NB4 (cell line): ENCODE measurements at regions not wholly inside any gene's neighbourhood (a gene's known extent, or its start where the extent isn't known, plus 50 kb on each side); places are given as distances from the start of the nearest gene placed in this dataset.

Experiments
- DNase-seq: peaks from one replicate; pipeline ENCODE4 v3.0.0; 2010; ENCODE audit warnings: low read depth
- H3K4me3 ChIP-seq: one replicate; pipeline ENCODE4 v1.5.1; 2011; ENCODE audit warnings: mild to moderate bottlenecking, low read depth, low read length, moderate library complexity
- MYC ChIP-seq: IDR thresholded peaks from 2 replicates; pipeline ENCODE4 v1.6.1; 2011; ENCODE audit warnings: low read depth, low read length
- POLR2A ChIP-seq: IDR thresholded peaks from 2 replicates; pipeline ENCODE4 v1.6.1; 2011; ENCODE audit warnings: mild to moderate bottlenecking; ENCODE audit not compliant: insufficient read length; ENCODE audit errors: extremely low read depth
- TF ChIP-seq, protein P1 (sequence below): IDR thresholded peaks from one replicate; pipeline ENCODE4 v1.5.1; 2012; ENCODE audit warnings: low read depth, low read length
- TF ChIP-seq, protein P2 (sequence below): IDR thresholded peaks from 2 replicates; pipeline ENCODE4 v1.6.1; 2011; ENCODE audit warnings: low read depth, low read length

DNA sequence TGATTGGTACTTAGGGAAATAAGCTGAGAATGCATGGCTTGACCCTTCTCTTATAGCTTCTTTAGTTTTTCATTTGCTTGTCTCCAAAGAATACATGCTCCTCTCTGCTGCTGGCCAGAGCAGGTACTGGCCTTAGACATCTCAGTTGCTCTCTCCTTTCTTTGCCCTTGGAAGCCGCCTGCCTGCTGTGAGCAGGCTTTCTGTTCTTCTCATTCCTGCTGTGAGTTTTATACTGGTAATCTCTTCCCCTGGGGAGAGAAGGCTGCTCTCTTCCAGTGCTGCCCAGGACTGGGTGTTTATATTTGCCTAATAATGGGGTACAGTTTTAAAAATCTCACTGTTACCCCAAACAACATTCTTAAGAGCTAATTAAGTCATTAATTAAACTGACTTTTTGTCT lies 323.5 kb upstream of the LRRC7 start:
- DNase-seq: no peak
- H3K4me3 ChIP-seq: no peak overlapping the region
- TF ChIP-seq MYC: no peak
- TF ChIP-seq, protein P1, sequence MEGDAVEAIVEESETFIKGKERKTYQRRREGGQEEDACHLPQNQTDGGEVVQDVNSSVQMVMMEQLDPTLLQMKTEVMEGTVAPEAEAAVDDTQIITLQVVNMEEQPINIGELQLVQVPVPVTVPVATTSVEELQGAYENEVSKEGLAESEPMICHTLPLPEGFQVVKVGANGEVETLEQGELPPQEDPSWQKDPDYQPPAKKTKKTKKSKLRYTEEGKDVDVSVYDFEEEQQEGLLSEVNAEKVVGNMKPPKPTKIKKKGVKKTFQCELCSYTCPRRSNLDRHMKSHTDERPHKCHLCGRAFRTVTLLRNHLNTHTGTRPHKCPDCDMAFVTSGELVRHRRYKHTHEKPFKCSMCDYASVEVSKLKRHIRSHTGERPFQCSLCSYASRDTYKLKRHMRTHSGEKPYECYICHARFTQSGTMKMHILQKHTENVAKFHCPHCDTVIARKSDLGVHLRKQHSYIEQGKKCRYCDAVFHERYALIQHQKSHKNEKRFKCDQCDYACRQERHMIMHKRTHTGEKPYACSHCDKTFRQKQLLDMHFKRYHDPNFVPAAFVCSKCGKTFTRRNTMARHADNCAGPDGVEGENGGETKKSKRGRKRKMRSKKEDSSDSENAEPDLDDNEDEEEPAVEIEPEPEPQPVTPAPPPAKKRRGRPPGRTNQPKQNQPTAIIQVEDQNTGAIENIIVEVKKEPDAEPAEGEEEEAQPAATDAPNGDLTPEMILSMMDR: no peak
- TF ChIP-seq, protein P2, sequence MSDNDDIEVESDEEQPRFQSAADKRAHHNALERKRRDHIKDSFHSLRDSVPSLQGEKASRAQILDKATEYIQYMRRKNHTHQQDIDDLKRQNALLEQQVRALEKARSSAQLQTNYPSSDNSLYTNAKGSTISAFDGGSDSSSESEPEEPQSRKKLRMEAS: no peak
- no peak for TF ChIP-seq POLR2A

GRCh38 chr1:69246109-69246508 lies 321.6 kb upstream of the LRRC7 start:
- DNase-seq: no peak
- no peak for TF ChIP-seq MYC
- TF ChIP-seq, protein P1: no peak
- no peak for TF ChIP-seq POLR2A
- TF ChIP-seq, protein P2: no peak
- H3K4me3 ChIP-seq: no peak overlapping the region

DNA sequence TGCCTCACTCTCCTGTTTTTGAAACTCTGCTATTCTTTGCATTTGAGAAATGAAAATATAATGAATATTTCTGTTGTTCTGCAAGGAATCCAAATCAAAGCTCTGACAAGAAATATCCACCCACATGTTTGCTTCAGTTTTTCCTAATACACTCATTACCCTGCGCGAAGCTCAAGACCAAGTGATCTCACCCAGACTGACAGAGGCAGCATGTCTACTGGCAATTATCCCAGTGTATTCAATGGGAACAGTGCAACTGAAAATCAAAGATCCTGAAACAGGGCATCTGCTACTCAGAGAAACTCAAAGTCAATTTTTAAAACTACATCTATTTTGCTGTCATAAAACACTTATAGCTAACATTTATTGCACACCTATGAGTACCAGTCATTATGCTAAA lies 321.0 kb upstream of the LRRC7 start:
- no peak overlapping the region for H3K4me3 ChIP-seq
- TF ChIP-seq MYC (no peak), POLR2A (no peak)
- TF ChIP-seq, protein P2: no peak
- TF ChIP-seq, protein P1: no peak
- no peak for DNase-seq

GRCh38 chr1:69252696-69253095 lies 315.0 kb upstream of the LRRC7 start:
- TF ChIP-seq, protein P1: no peak
- TF ChIP-seq MYC (no peak), POLR2A (no peak)
- TF ChIP-seq, protein P2: no peak
- H3K4me3 ChIP-seq: no peak overlapping the region
- no peak for DNase-seq

- H3K4me3 ChIP-seq: no peak overlapping the region
- peak; percentile 1 for DNase-seq
- TF ChIP-seq, protein P2: no peak
- no peak for TF ChIP-seq POLR2A
- TF ChIP-seq MYC: no peak
- TF ChIP-seq, protein P1: no peak
These were observed 311.7 kb upstream of the LRRC7 start for GRCh38 chr1:69256036-69256435.

- DNase-seq: no peak
- TF ChIP-seq, protein P2: no peak
- TF ChIP-seq, protein P1: no peak
- no peak for TF ChIP-seq MYC
- H3K4me3 ChIP-seq: no peak overlapping the region
These were observed 308.9 kb upstream of the LRRC7 start for GRCh38 chr1:69258842-69259241.
